GM12875 (cell line): ENCODE measurements at regions not wholly inside any gene's neighbourhood (a gene's known extent, or its start where the extent isn't known, plus 50 kb on each side); places are given as distances from the start of the nearest gene placed in this dataset.
"Not testable (repeated sequence)": the region's sequence is repeated elsewhere in the genome, so short reads cannot be mapped to it uniquely, and the experiment has no call there.

Experiments
- H3K4me3 ChIP-seq: one replicate; pipeline ENCODE4 v1.5.1; 2011; ENCODE audit warnings: low read depth, low read length, control low read depth
- TF ChIP-seq, protein P1 (sequence below): IDR thresholded peaks from 2 replicates; pipeline ENCODE4 v1.5.1; 2011; ENCODE audit warnings: low read depth, mild to moderate bottlenecking, control low read depth, inconsistent platforms, low read length, moderate library complexity, borderline replicate concordance; ENCODE audit not compliant: insufficient read depth

DNA sequence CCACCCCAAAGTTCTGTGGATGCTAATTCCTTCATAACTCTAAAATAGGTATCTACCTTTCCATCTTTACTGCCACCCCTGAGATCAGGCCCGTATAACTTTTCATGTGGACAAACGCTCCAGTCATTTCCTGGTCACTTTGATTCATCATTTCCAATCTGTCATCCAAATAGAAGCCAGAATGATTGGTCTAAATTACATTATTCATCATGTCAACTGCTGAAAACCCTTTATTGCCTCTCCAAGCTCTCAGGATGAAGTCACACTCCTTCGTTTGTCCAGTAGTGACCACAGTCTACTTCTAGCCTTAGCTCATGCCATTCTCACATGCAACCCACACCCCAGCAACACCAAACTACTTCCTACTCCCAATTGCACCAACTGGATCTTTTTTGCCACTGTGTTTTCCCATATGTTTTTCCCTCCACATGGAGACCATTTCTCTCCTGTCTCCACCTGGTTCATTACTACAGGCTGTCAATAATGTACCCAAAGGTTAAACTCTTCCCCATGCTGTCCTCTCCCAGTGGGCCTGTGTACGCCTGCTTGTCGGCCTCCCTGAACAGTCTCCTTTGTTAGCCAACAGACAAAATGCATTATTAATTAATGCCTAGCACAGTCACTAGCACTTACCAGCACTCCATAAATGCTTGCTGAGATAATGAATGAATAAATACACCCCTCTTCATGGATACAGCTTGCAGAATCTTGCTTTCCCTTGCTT, 382.6 kb upstream of the NOCT start:
- TF ChIP-seq, protein P1, sequence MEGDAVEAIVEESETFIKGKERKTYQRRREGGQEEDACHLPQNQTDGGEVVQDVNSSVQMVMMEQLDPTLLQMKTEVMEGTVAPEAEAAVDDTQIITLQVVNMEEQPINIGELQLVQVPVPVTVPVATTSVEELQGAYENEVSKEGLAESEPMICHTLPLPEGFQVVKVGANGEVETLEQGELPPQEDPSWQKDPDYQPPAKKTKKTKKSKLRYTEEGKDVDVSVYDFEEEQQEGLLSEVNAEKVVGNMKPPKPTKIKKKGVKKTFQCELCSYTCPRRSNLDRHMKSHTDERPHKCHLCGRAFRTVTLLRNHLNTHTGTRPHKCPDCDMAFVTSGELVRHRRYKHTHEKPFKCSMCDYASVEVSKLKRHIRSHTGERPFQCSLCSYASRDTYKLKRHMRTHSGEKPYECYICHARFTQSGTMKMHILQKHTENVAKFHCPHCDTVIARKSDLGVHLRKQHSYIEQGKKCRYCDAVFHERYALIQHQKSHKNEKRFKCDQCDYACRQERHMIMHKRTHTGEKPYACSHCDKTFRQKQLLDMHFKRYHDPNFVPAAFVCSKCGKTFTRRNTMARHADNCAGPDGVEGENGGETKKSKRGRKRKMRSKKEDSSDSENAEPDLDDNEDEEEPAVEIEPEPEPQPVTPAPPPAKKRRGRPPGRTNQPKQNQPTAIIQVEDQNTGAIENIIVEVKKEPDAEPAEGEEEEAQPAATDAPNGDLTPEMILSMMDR, result no peak
- no peak overlapping the region for H3K4me3 ChIP-seq

DNA sequence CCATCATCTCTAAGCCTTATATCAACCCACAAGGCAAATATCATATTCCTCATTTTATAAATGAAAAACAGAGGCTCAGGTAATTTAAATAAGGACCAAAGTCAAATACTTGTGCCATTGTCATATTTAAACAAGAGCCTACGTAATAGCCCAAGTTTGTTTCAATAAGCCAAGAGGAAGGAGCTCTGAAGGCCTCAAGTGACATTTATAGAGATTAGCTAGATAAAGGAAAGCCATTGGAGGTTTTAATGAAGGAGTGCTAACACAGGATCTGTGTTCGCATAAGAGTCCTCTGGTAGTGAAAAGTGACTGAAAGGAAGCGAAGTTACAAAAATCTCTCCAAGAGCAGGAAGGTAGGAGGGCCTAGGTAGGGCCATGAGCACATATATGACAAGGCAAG, 384.9 kb upstream of the NOCT start:
- TF ChIP-seq, protein P1, result no peak
- no peak overlapping the region for H3K4me3 ChIP-seq

DNA sequence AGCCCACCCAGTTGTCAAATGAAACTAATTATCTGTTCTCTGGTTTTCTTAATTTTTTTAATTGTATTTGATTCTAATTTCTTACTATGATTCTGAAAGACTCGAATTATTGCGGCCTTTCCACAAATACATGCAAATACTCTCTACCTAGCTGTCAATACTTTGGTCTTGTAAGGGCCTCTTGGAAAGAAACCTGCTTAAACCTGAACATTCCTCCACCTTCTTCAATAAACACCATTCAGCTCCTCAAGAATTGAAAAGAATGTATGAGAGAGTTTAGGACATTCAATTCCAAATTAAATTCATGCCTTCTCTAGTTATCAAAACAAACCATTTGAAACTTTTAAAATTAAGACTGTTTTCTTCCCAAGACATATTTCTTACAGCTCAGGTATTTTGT, 385.9 kb upstream of the NOCT start:
- TF ChIP-seq, protein P1, result no peak
- no peak overlapping the region for H3K4me3 ChIP-seq

- H3K4me3 ChIP-seq, result no peak overlapping the region
- TF ChIP-seq, protein P1, result no peak
Observed at GRCh38 chr4:138627096-138627495, 384.9 kb upstream of the SLC7A11 start.

DNA sequence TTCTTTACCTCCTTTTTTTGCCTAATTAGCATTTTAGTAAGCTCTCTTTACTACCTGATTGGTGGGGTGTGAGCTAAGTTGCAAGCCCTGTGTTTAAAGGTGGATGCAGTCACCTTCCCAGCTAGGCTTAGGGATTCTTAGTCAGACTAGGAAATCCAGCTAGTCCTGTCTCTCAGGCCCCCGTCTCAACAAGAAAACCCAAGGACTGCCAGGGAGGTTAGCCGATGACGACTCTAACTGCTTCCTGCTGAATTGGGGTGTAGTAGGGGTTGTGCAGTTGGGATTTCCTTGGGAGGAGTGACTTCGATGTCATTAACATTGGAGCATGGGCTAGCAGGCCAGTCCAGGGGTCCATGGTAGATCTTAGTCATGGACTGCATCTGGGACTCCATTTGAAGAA, 380.2 kb upstream of the SLC7A11 start:
- H3K4me3 ChIP-seq, result not testable (repeated sequence)

- TF ChIP-seq, protein P1, result no peak
- H3K4me3 ChIP-seq, result no peak overlapping the region
Observed at GRCh38 chr4:138616775-138617174, 374.6 kb upstream of the SLC7A11 start.

GRCh38 chr4:138614398-138615142, 372.4 kb upstream of the SLC7A11 start:
- TF ChIP-seq, protein P1, result no peak
- no peak overlapping the region for H3K4me3 ChIP-seq
